CD4-positive, alpha-beta T cell treated with Interleukin-12 subunit alpha and Interleukin-12 subunit beta, for 1 hour (primary cell): ENCODE measurements at regions not wholly inside any gene's neighbourhood (a gene's known extent, or its start where the extent isn't known, plus 50 kb on each side); places are given as distances from the start of the nearest gene placed in this dataset.

ENCODE experiments used
- DNase-seq: peaks from one replicate; pipeline ENCODE4 v3.0.0-alpha.2; 2020

- DNase-seq, result no peak
These were observed 269.4 kb downstream of the TCF7L2 start for GRCh38 chr10:113219446-113219845.

- DNase-seq, result no peak
These were observed 271.7 kb downstream of the TCF7L2 start for GRCh38 chr10:113221756-113222168.

- no peak for DNase-seq
These were observed 272.2 kb downstream of the TCF7L2 start for GRCh38 chr10:113222207-113222606.

GRCh38 chr10:113225364-113225763 is 275.3 kb downstream of the TCF7L2 start:
- DNase-seq, result no peak

GRCh38 chr10:113225903-113226302 is 275.9 kb downstream of the TCF7L2 start:
- no peak for DNase-seq

- no peak for DNase-seq
These were observed 276.4 kb downstream of the TCF7L2 start for GRCh38 chr10:113226399-113226798.

- DNase-seq, result no peak
These were observed 276.9 kb downstream of the TCF7L2 start for GRCh38 chr10:113226831-113227445.

GRCh38 chr10:113228530-113228929 is 278.5 kb downstream of the TCF7L2 start:
- no peak for DNase-seq

GRCh38 chr10:113230011-113230610 is 280.1 kb downstream of the TCF7L2 start:
- no peak for DNase-seq

GRCh38 chr10:113232928-113233511 is 283.0 kb downstream of the TCF7L2 start:
- no peak for DNase-seq

- no peak for DNase-seq
These were observed 284.4 kb downstream of the TCF7L2 start for GRCh38 chr10:113234481-113234880.

- DNase-seq, result no peak
These were observed 285.5 kb downstream of the TCF7L2 start for GRCh38 chr10:113235508-113235907.

- DNase-seq, result no peak
These were observed 287.0 kb downstream of the TCF7L2 start for GRCh38 chr10:113236998-113237397.

- DNase-seq, result no peak
These were observed 289.7 kb downstream of the TCF7L2 start for GRCh38 chr10:113239566-113240350.

GRCh38 chr10:113240736-113241135 is 290.7 kb downstream of the TCF7L2 start:
- no peak for DNase-seq

GRCh38 chr10:113241599-113242360 is 291.7 kb downstream of the TCF7L2 start:
- no peak for DNase-seq

GRCh38 chr10:113243311-113243710 is 293.3 kb downstream of the TCF7L2 start:
- no peak for DNase-seq

- no peak for DNase-seq
These were observed 294.7 kb downstream of the TCF7L2 start for GRCh38 chr10:113244750-113245149.

- DNase-seq, result no peak
These were observed 295.2 kb downstream of the TCF7L2 start for GRCh38 chr10:113245286-113245685.

- DNase-seq, result no peak
These were observed 297.0 kb downstream of the TCF7L2 start for GRCh38 chr10:113247050-113247449.

- DNase-seq, result no peak
These were observed 299.9 kb upstream of the HABP2 start for GRCh38 chr10:113252650-113253618.
